RPMI7951 (cell line): ENCODE measurements at regions not wholly inside any gene's neighbourhood (a gene's known extent, or its start where the extent isn't known, plus 50 kb on each side); places are given as distances from the start of the nearest gene placed in this dataset.
"Not testable (repeated sequence)": the region's sequence is repeated elsewhere in the genome, so short reads cannot be mapped to it uniquely, and the experiment has no call there.

Source experiments
- DNase-seq: peaks from one replicate; pipeline ENCODE4 v3.0.0-alpha.2; 2012; ENCODE audit warnings: low read depth

GRCh38 chr12:92398565-92399309 is 253.1 kb upstream of the BTG1 start:
- no peak for DNase-seq

DNA sequence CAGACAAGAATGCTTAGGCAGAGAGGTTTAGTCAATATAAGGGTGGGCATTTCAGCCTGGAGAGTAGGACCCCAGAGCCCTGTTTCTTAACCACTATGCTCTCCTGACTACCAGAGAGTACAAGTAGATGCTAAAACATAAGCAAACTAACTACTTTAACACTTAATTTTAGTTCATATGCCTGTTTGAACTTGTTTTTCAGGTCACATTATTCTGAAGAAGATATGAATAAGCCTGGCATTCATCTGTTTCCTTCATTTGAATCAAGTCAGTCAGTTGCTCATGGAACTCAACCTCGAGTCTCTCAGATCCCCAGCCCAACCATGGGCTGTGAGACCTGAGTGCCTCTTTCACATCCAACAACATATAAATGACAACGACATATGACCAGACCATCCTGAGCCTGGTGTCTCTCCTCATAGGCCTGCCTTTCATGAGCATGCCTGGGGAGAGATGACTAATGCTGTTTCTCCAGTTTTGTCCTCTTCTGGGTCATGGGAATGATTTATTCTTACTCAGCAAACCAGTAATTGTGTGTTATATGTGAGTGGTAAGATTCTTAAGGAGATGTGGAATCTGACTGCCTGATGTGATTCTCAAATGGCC is 251.1 kb upstream of the BTG1 start:
- peak; percentile 70 for DNase-seq

DNA sequence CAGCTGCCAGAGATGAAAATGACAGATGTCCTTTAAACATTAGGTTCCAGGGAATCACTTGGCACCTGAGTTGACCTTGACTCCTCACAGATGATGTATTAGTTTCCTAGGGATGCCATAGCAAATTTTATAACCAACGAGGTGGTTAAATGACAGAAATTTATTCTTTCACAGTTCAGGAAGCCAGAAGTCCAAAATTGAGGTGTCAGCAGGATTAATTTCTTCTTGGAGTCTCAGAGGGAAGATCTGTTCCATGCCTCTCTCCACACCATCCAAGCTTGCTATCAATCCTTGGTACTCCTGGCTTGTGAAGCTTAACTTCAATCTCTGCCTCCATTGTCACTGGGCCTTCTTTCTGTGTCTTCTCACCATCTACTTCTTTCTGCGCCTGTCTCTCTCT is 249.7 kb upstream of the BTG1 start:
- no peak for DNase-seq

- DNase-seq: no peak
Observed at GRCh38 chr12:92394895-92395294, 249.2 kb upstream of the BTG1 start.

GRCh38 chr12:92393504-92393903 is 247.9 kb upstream of the BTG1 start:
- DNase-seq: no peak

GRCh38 chr12:92391726-92392125 is 246.1 kb upstream of the BTG1 start:
- DNase-seq: not testable (repeated sequence)

DNA sequence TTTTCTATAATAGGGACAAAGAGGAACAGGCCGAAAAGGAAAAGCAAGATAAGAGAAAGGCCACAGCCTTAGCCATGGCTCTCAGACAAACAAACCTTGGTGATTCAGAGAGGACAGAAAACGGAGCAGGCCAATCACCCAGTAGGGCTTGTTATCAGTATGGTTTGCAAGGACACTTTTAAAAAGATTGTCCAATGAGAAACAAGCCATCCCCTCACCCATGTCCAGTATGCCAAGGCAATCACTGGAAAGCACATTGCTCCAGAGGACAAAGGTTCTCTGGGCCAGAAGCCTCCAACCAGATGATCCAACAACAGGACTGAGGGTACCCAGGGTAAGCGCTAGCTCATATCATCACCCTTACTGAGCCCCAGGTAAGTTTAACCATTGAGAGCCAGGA is 243.8 kb upstream of the BTG1 start:
- DNase-seq: no peak

- DNase-seq: no peak
Observed at GRCh38 chr12:92385296-92385695, 239.7 kb upstream of the BTG1 start.

DNA sequence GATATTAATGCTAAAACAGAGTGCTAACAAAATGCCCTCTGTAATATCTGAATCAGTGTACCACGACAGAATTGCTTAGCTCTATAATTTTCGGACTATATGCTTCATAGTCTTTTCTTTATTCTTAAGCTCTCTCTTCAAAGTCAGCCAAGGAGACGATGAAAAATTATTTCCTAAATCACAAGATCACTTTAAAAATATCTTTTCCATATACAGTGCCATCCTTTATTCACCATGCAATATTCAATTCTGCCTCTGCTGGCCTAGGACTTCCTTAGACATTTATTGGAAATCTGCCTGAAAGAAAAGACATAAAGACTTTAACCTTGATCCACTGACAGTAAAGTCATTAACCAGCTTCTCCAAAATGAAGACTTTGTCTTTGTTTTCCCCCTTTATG is 238.9 kb upstream of the BTG1 start:
- DNase-seq: no peak

GRCh38 chr12:92382383-92382878 is 236.8 kb upstream of the BTG1 start:
- DNase-seq: no peak

DNA sequence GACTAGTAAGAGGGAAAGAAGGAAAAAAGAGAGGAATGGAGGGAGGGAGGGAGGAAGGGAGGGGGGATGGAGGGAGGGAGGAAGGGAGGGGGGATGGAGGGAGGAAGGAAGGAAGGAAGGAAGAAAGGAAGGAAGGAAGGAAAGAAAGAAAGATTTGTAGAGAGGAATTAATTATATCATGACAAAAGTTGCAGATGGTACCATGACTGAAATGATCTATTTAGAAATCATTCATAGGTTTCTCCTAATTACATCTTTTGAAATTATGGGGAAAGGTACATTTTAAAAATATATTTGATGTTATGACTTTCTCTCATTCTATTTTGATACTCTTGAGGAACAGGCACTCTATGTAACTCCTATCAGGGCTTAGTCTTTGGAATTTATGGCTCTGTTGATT is 236.2 kb upstream of the BTG1 start:
- no peak for DNase-seq

DNA sequence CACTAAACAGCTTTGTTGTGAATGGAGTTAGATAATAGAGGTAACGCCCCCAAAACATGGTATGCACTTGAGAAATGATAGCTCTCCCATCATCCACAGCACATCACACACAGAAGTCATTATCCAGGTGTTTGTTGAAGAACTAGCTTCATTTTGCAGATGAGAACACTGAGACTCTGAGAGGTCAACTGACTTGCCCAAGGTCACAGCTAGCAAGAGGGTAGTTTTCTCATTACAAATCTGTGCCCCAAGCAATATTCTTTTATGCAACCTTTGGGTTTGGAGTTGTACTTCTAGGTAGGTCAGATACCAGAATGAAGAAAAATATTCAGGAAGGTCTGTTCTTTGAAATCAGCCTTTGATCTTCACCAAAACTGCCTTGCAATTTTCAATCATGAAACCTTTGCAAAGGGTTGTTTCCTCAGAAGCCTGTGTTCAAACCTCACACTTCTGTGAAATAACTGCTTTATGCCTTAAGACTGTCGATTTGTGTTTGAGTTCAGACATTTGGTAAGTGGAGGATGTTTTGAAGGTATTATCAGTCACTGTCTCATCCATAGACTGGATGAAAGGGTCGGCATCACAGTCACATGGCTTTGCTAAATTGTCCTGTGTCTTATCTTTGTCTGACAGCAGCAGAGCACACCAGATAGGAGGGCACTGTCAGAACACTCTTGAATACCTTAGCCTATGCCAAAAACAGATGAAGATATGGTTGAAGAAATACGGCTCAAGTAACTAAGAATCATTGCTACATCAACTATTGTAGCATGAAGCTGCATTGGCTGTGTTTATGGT is 233.2 kb upstream of the BTG1 start:
- DNase-seq: no peak

- DNase-seq: not testable (repeated sequence)
Observed at GRCh38 chr12:92375504-92375903, 229.9 kb upstream of the BTG1 start.

GRCh38 chr12:92370828-92371227 is 225.2 kb upstream of the BTG1 start:
- DNase-seq: no peak

GRCh38 chr12:92369636-92370035 is 224.0 kb upstream of the BTG1 start:
- DNase-seq: peak; percentile 99

DNA sequence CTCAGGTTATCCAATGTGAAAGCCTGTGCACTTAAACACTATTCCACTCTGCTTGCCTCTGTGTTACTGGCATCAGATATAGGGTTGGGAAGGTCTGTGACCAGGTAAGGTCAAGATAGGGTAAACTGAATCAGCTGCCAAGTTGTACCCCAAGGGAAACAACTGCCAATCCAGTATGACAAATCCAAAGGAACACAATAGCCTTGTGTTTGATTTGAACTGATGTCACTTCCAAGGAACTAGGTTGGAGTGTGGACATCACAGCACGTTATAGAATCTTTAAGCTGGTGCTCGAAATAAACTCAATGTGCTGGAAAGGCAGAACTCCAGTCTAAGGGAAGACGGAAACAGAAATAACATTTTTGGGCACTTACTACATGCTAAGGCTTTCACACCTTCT is 223.4 kb upstream of the BTG1 start:
- peak; percentile 27 for DNase-seq

DNA sequence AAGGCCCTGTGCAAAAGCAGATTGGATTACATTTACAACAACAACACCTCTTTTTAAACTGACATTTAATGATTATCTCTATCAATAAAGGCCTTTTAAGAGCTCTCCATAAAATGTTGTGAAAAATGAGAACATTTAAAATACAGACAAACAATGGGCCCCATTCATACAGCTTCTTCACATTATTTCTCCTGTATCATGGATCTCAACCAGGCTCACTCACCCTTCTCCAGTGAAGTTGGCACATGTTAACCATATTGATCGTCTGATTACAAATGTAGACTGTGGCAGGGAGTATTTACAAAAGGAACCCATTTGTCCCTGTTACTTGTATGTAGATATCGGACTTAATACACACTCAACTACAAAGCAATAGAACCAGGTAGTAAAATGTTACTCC is 220.2 kb upstream of the BTG1 start:
- DNase-seq: no peak

DNA sequence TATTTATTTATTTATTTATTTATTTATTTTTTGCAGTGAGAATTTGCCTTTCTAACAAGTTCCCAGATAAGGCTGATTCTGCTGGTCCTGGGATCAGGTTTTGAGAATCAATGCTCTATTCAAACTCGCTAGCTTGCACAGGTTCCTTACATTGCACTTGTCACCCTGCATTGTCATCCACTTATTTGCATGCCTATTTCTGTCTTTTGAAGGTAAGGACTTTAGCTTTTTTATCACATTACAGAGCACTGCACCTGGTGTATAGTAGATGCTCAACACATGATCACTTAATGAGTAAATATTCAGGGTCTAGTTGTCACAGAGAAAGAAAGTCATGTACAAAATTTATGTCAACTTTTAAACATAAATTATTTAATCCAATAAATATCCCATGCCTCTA is 219.7 kb upstream of the BTG1 start:
- DNase-seq: no peak

DNA sequence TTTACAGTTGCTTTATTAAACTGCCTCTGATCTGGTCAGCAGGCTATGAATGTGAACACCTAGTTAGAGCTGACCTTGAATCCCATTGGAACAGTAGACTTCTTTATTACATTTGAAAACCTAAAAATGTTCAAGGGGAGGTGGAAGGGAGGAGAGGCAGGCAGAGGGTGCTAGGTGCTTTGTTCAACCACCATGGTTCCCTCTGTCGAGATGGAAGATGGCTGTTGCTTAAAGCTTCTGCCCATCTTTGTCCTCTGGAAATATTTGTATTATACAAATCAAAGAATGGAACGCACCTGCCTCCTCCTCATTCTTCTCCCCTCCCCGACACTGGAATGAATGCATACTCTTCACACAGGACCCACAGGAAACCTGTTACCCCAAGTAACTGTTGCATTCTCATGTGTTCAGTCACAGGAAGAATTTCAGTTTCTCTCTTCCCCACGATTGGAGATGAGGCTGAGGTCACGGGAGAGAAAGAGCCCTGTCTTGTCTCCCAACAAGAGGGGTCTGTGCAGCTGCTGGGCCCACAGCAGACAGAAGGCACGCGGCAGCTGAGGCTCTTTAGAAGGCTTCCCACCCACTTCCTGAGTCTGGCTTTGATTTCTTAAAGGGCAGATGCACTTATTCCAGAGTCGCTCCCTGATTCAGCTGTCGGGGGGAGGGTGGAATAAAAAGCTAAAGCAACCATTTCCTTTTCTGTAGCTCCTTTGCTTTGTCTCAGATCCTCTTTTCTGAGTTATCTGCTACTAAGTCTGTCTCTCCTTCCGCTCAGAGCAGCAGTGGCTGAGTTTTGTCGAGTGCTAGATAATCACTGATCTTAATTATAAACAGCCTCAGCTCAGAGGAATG is 217.9 kb upstream of the BTG1 start:
- peak; percentile 76 for DNase-seq

- no peak for DNase-seq
Observed at GRCh38 chr12:92362785-92363184, 217.1 kb upstream of the BTG1 start.

DNA sequence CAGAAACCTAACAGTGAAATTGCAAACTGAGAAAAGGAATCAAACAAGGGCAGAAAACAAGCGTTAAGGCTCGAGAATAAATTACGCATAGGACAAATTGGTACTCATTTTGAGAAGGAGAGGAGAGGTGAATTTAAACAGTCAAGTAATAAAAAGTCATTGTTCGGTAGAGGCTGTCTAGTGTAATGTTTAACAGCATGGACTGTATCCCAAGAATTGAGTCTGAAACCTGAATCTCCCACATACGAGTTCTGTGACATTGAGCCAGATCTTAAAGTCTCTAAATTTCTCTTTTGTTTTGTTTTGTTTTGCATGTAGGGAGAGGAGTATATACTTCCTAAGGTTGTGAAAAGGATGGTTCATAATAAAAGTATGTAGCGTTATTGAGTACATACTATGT is 216.5 kb upstream of the BTG1 start:
- no peak for DNase-seq

DNA sequence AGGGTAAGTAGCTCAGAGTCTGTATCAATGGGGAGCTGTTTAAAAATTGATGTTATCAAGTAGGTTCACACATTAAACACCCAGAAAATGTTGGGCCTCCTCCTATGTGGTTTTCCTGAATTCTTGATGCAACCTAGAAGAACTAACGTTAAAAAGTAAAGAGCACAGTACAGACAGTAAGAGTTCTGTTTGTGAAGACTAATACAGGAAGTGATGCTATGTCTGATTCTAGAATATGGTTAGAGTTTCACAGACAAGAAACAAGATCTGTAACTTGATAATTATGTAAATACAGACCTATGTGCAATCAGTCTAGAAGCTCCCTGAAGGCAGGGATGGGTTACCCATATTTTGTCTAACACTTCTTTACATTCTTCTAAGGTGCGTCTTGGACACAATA is 214.9 kb upstream of the BTG1 start:
- DNase-seq: no peak
